SK-N-SH treated with all-trans-retinoic acid at 6 μM for 48 hours (cell line): ENCODE measurements at regions not wholly inside any gene's neighbourhood (a gene's known extent, or its start where the extent isn't known, plus 50 kb on each side); places are given as distances from the start of the nearest gene placed in this dataset.

ENCODE experiments used
- ATAC-seq: fragments of 200-7000 bp; cut with Tn5 transposase; 3 replicates; pipeline ENCODE4 v1.9.1; 2020; ENCODE audit warnings: mild to moderate bottlenecking, moderate library complexity
- ARNTL ChIP-seq: fragments of 450-650 bp; formaldehyde crosslinking; IDR thresholded peaks from 2 replicates; pipeline ENCODE4 v1.5.0; 2020; ENCODE audit warnings: low read depth, mild to moderate bottlenecking, moderate library complexity, borderline replicate concordance
- BACH2 ChIP-seq: fragments of 250-450 bp; sonication (Bioruptor Pico); IDR thresholded peaks from 2 replicates; pipeline ENCODE4 v1.9.0; 2021; ENCODE audit warnings: mild to moderate bottlenecking, borderline replicate concordance
- ESRRG ChIP-seq: fragments of 250-450 bp; sonication (Bioruptor Pico); IDR thresholded peaks from 2 replicates; pipeline ENCODE4 v1.6.1; 2021; ENCODE audit warnings: mild to moderate bottlenecking
- GLIS3 ChIP-seq: fragments of 250-450 bp; sonication (Bioruptor Pico); IDR thresholded peaks from 2 replicates; pipeline ENCODE4 v1.5.0; 2020; ENCODE audit warnings: mild to moderate bottlenecking, moderate library complexity
- ISL1 ChIP-seq: fragments of 250-450 bp; sonication (Bioruptor Pico); IDR thresholded peaks from 2 replicates; pipeline ENCODE4 v2.1.2; 2022; ENCODE audit warnings: mild to moderate bottlenecking, moderate library complexity
- OSR1 ChIP-seq: fragments of 250-450 bp; sonication (Bioruptor Pico); IDR thresholded peaks from 2 replicates; pipeline ENCODE4 v1.8.0; 2022; ENCODE audit warnings: moderate library complexity, mild to moderate bottlenecking, inconsistent platforms
- POU6F1 ChIP-seq: fragments of 250-450 bp; sonication (Bioruptor Pico); IDR thresholded peaks from 2 replicates; pipeline ENCODE4 v1.8.0; 2021; ENCODE audit warnings: low read depth, mild to moderate bottlenecking, moderate library complexity, borderline replicate concordance
- PPARA ChIP-seq: fragments of 250-450 bp; sonication (Bioruptor Pico); IDR thresholded peaks from 2 replicates; pipeline ENCODE4 v1.5.0; 2020; ENCODE audit warnings: mild to moderate bottlenecking, borderline replicate concordance
- RARB ChIP-seq: fragments of 250-450 bp; sonication (Bioruptor Pico); IDR thresholded peaks from 2 replicates; pipeline ENCODE4 v1.8.0; 2021; ENCODE audit warnings: mild to moderate bottlenecking, moderate library complexity
- SNAI2 ChIP-seq: fragments of 250-450 bp; sonication (Bioruptor Pico); IDR thresholded peaks from 2 replicates; pipeline ENCODE4 v1.5.0; 2020; ENCODE audit warnings: mild to moderate bottlenecking, moderate library complexity
- TCF4 ChIP-seq: fragments of 250-450 bp; sonication (Bioruptor Pico); IDR thresholded peaks from 2 replicates; pipeline ENCODE4 v1.8.0; 2021; ENCODE audit warnings: mild to moderate bottlenecking, moderate library complexity, borderline replicate concordance
- TOX ChIP-seq: fragments of 250-450 bp; sonication (Bioruptor Pico); IDR thresholded peaks from 2 replicates; pipeline ENCODE4 v1.8.0; 2021; ENCODE audit warnings: mild to moderate bottlenecking, moderate library complexity, borderline replicate concordance
- ZC3H10 ChIP-seq: fragments of 250-450 bp; sonication (Bioruptor Pico); IDR thresholded peaks from 2 replicates; pipeline ENCODE4 v1.5.1; 2021; ENCODE audit warnings: mild to moderate bottlenecking, moderate library complexity
- ZFP3 ChIP-seq: fragments of 250-450 bp; sonication (Bioruptor Pico); IDR thresholded peaks from 2 replicates; pipeline ENCODE4 v1.5.0; 2020; ENCODE audit warnings: mild to moderate bottlenecking, moderate library complexity
- ZFP30 ChIP-seq: fragments of 450-650 bp; formaldehyde crosslinking; IDR thresholded peaks from 2 replicates; pipeline ENCODE4 v1.5.0; 2022; ENCODE audit warnings: mild to moderate bottlenecking, moderate library complexity
- ZNF565 ChIP-seq: fragments of 450-650 bp; formaldehyde crosslinking; conservative IDR thresholded peaks from 2 replicates; pipeline ENCODE4 v1.5.0; 2020; ENCODE audit warnings: low read depth, mild to moderate bottlenecking, moderate library complexity
- ZNF70 ChIP-seq: fragments of 450-650 bp; formaldehyde crosslinking; IDR thresholded peaks from 2 replicates; pipeline ENCODE4 v1.5.0; 2020; ENCODE audit warnings: mild to moderate bottlenecking, moderate library complexity
- ZNF8 ChIP-seq: fragments of 450-650 bp; formaldehyde crosslinking; IDR thresholded peaks from 2 replicates; pipeline ENCODE4 v1.5.0; 2020; ENCODE audit warnings: mild to moderate bottlenecking, moderate library complexity
- TF ChIP-seq, protein P1 (sequence below): fragments of 250-450 bp; sonication (Bioruptor Pico); IDR thresholded peaks from 2 replicates; pipeline ENCODE4 v1.5.0; 2020; ENCODE audit warnings: mild to moderate bottlenecking, moderate library complexity
- TF ChIP-seq, protein P2 (sequence below): fragments of 250-450 bp; sonication (Bioruptor Pico); IDR thresholded peaks from 2 replicates; pipeline ENCODE4 v1.8.0; 2020; ENCODE audit warnings: mild to moderate bottlenecking, moderate library complexity, borderline replicate concordance
- TF ChIP-seq, protein P3 (sequence below): fragments of 250-450 bp; sonication (Bioruptor Pico); IDR thresholded peaks from 2 replicates; pipeline ENCODE4 v1.5.1; 2020; ENCODE audit warnings: low read depth, mild to moderate bottlenecking, moderate library complexity

GRCh38 chr2:22634167-22634566, 750.8 kb upstream of the KLHL29 start:
- ATAC-seq, result no peak

DNA sequence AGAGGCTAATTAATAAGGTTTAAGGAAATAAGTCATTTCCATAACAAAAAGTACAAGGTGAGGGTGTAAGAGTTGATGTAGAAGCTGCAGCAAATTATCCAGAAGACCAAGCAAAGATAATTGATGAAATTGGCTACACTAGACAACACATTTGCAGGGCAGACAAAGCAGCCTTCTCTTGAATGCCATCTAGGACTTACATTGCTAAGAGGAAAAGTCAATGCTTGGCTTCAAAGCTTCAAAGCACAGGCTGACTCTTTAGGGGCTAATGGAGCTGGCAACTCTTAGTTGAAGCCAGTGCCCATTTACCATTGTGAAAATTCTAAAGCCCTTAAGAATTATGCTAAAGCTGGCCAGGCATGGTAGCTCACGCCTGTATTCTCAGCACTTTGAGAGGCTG, 728.6 kb upstream of the KLHL29 start:
- ATAC-seq, result no peak

More at GRCh38 chr2:22634167-22634566, 750.8 kb upstream of the KLHL29 start:
- TF ChIP-seq ARNTL (CRISPR knock-in tag) (no peak), ISL1 (CRISPR knock-in tag) (no peak), TCF4 (peak; percentile 90), ZNF8 (CRISPR knock-in tag) (no peak)
- TF ChIP-seq, protein P1, sequence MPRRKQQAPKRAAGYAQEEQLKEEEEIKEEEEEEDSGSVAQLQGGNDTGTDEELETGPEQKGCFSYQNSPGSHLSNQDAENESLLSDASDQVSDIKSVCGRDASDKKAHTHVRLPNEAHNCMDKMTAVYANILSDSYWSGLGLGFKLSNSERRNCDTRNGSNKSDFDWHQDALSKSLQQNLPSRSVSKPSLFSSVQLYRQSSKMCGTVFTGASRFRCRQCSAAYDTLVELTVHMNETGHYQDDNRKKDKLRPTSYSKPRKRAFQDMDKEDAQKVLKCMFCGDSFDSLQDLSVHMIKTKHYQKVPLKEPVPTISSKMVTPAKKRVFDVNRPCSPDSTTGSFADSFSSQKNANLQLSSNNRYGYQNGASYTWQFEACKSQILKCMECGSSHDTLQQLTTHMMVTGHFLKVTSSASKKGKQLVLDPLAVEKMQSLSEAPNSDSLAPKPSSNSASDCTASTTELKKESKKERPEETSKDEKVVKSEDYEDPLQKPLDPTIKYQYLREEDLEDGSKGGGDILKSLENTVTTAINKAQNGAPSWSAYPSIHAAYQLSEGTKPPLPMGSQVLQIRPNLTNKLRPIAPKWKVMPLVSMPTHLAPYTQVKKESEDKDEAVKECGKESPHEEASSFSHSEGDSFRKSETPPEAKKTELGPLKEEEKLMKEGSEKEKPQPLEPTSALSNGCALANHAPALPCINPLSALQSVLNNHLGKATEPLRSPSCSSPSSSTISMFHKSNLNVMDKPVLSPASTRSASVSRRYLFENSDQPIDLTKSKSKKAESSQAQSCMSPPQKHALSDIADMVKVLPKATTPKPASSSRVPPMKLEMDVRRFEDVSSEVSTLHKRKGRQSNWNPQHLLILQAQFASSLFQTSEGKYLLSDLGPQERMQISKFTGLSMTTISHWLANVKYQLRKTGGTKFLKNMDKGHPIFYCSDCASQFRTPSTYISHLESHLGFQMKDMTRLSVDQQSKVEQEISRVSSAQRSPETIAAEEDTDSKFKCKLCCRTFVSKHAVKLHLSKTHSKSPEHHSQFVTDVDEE (CRISPR knock-in tag), result peak; percentile 89

DNA sequence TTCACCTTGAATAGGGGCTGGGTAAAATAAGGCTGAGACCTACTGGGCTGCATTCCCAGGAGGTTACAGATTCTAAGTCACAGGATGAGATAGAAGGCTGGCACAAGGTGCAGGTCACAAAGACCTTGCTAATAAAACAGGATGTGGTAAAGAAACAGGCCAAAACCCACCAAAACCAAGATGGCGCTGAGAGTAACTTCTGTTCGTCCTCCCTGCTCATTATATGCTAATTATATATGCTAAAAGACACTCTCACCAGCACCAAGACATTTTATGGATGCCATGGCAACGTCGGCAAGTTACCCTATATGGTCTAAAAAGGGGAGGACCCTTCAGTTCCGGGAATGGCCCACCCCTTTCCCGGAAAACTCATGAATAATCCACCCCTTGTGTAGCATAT, 711.5 kb upstream of the KLHL29 start:
- no peak for ATAC-seq
- TF ChIP-seq ISL1 (CRISPR knock-in tag) (no peak), BACH2 (CRISPR knock-in tag) (no peak), TCF4 (no peak), ZC3H10 (CRISPR knock-in tag) (no peak), ZFP3 (no peak)

More for the DNA sequence above, 728.6 kb upstream of the KLHL29 start:
- TF ChIP-seq, protein P2, sequence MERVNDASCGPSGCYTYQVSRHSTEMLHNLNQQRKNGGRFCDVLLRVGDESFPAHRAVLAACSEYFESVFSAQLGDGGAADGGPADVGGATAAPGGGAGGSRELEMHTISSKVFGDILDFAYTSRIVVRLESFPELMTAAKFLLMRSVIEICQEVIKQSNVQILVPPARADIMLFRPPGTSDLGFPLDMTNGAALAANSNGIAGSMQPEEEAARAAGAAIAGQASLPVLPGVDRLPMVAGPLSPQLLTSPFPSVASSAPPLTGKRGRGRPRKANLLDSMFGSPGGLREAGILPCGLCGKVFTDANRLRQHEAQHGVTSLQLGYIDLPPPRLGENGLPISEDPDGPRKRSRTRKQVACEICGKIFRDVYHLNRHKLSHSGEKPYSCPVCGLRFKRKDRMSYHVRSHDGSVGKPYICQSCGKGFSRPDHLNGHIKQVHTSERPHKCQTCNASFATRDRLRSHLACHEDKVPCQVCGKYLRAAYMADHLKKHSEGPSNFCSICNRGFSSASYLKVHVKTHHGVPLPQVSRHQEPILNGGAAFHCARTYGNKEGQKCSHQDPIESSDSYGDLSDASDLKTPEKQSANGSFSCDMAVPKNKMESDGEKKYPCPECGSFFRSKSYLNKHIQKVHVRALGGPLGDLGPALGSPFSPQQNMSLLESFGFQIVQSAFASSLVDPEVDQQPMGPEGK (CRISPR knock-in tag), result no peak
- TF ChIP-seq ZNF565 (CRISPR knock-in tag), result no peak
- no peak for TF ChIP-seq ZNF8 (CRISPR knock-in tag)
- TF ChIP-seq ZFP3, result no peak
- TF ChIP-seq GLIS3 (CRISPR knock-in tag), result no peak
- TF ChIP-seq SNAI2, result no peak

- TF ChIP-seq, protein P1 (CRISPR knock-in tag), result no peak
- TF ChIP-seq ZC3H10 (CRISPR knock-in tag), result no peak
- no peak for TF ChIP-seq RARB (CRISPR knock-in tag)
- no peak for TF ChIP-seq TOX
- no peak for TF ChIP-seq ISL1 (CRISPR knock-in tag)
- TF ChIP-seq SNAI2, result no peak
- TF ChIP-seq ZNF70 (CRISPR knock-in tag), result no peak
- no peak for TF ChIP-seq ZFP30
- no peak for TF ChIP-seq ZNF8 (CRISPR knock-in tag)
- no peak for TF ChIP-seq ARNTL (CRISPR knock-in tag)
- no peak for TF ChIP-seq BACH2 (CRISPR knock-in tag)
- no peak for TF ChIP-seq POU6F1 (CRISPR knock-in tag)
- ATAC-seq, result no peak
Observed at GRCh38 chr2:22683914-22684313, 701.1 kb upstream of the KLHL29 start.

- ATAC-seq, result no peak
- TF ChIP-seq ZFP3, result no peak
- TF ChIP-seq SNAI2, result no peak
- TF ChIP-seq ZNF565 (CRISPR knock-in tag), result no peak
- no peak for TF ChIP-seq ZC3H10 (CRISPR knock-in tag)
- TF ChIP-seq ZFP30, result no peak
- TF ChIP-seq RARB (CRISPR knock-in tag), result no peak
- no peak for TF ChIP-seq TOX
- TF ChIP-seq, protein P3, sequence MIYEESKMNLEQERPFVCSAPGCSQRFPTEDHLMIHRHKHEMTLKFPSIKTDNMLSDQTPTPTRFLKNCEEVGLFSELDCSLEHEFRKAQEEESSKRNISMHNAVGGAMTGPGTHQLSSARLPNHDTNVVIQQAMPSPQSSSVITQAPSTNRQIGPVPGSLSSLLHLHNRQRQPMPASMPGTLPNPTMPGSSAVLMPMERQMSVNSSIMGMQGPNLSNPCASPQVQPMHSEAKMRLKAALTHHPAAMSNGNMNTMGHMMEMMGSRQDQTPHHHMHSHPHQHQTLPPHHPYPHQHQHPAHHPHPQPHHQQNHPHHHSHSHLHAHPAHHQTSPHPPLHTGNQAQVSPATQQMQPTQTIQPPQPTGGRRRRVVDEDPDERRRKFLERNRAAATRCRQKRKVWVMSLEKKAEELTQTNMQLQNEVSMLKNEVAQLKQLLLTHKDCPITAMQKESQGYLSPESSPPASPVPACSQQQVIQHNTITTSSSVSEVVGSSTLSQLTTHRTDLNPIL (CRISPR knock-in tag), result no peak
- TF ChIP-seq OSR1 (CRISPR knock-in tag), result no peak
- no peak for TF ChIP-seq ZNF8 (CRISPR knock-in tag)
- no peak for TF ChIP-seq ESRRG
- TF ChIP-seq PPARA, result no peak
- no peak for TF ChIP-seq POU6F1 (CRISPR knock-in tag)
Observed at GRCh38 chr2:22690096-22690495, 694.9 kb upstream of the KLHL29 start.
